Hematopoietic multipotent progenitor cell treated with erythropoietin and hydrocortisone succinate and interleukin-3 and kit ligand, for 6 days (in vitro differentiated cells): ENCODE measurements at regions not wholly inside any gene's neighbourhood (a gene's known extent, or its start where the extent isn't known, plus 50 kb on each side); places are given as distances from the start of the nearest gene placed in this dataset.
A peak's percentile ranks its signal among the peaks of the same experiment; 100 is the strongest.

Experiments
- DNase-seq: peaks from one replicate; pipeline ENCODE4 v3.0.0-alpha.2; 2015

DNA sequence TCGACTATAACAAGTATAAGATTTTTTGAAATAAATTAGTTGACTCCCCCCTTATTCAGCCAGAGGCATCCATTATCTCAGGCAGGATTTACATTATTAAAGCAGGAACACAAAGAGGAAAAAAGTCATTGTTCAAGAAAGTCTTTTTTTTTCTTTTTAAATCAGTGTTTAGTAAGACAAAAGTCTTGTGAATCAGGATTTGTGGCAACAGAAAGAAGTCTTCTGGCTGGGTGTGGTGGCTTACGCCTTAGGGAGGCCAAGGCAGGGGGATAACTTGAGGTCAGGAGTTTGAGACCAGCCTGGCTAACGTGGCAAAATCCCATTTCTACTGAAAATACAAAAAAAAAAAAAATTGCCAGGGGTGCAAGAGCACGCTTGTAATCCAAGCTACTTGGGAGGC is 505.5 kb downstream of the LMO4 start:
- no peak for DNase-seq

DNA sequence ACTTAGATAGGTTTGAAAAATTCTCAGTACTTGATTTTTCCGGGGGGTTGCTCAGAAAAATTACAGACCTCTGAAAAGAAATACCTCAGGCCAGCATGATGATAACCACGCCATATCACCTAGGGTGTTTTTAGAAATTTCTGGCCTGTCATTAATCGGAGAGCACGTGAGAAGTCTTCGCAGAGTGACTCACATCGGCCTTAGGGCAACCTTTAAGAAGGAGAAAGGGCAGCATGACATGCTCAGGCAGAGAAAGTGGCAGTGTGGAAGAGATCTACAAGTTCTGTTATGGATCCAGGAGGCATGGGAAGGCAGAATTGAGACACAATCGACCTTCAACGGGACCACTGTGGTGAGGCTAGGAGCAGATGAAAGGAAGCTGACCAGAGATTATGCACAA is 506.3 kb downstream of the LMO4 start:
- DNase-seq: no peak

DNA sequence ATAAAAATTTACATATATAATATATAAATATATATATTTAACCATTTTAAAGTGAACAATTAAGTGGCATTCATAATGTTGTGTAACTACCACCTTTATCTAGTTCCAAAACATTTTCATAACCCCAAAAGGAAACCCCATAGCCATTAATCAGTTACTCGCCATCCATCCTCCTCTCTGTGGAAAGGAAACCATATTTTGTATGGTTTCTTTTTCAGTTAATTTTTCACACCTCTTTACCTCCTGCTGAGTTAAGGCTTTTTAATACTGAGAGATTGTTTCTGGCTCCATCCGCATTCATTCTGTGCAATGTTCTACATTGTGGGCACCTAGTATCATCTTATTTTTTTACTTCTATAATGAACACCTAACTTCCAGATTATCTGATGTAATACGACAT is 512.1 kb downstream of the LMO4 start:
- peak; percentile 32 for DNase-seq

DNA sequence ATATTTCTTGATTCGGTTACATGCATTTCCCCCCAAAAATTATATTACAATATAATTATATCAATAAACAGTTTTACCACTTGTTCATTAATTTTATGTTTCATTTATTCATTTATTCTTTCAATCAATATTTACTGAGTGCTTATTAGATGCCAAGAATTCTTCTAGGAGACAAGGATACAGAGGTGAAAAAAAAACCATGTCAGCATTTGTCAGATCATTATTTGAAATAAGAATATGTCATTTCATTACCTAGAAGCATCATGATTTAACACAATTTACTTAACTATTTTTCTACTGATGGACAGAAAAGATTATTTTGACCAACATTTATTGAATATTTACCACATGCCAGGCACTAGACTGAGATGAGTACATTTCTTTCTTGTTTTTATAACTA is 512.7 kb downstream of the LMO4 start:
- no peak for DNase-seq

DNA sequence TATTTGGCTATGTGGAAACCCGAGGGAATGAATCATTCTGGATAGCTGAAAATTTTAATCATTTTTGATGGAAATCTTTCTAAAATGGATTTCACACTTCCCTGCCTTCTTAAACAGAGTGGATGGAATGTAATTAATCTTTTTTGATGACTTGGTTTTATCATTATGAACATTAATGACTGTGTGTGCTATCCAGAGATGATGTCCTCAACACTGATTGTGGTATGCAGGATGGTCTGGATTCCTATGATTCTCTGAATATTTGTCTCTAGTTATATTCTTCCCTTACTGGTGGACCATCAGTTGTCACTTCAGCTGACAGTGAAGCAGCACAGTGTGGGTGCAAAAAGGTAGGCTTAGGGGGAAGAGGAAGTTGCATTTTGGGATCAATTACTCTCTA is 513.5 kb downstream of the LMO4 start:
- no peak for DNase-seq

DNA sequence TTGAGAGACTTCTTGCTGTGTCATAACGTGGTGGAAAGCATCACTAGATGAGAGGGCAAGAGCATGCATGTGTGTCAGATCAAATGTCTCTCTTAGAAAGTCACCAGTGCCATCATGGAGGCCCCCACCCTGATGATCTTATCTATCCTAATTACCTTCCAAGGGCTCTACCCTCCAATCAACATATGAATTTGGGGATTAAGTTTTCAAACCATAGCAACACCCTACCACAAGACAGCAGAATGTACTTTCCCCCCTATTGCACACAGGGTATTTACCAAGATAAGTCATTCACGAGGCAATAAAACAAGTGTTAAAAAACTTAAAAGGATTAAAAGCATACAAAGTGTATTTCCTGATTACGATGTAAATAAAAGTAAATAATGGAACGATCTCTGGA is 515.6 kb downstream of the LMO4 start:
- DNase-seq: no peak

DNA sequence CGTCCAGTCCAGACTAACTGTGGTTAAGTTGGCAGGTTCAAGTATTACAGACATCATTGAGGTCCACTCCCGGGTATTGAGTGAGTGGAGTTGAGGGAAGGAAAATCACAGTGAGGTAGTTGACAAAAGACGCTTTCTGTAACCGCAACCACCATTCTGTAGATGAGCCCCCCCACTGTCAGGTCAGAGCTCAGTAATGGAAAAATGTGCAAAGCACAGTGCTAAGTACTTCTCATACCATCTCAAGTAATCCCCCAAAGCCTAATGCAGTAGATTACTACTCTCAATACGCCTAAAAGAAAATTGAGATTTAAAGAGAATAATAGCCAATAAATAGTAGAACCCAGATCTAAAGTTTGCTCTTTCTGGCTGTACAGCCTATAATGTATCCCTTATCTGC is 522.8 kb downstream of the LMO4 start:
- DNase-seq: no peak

DNA sequence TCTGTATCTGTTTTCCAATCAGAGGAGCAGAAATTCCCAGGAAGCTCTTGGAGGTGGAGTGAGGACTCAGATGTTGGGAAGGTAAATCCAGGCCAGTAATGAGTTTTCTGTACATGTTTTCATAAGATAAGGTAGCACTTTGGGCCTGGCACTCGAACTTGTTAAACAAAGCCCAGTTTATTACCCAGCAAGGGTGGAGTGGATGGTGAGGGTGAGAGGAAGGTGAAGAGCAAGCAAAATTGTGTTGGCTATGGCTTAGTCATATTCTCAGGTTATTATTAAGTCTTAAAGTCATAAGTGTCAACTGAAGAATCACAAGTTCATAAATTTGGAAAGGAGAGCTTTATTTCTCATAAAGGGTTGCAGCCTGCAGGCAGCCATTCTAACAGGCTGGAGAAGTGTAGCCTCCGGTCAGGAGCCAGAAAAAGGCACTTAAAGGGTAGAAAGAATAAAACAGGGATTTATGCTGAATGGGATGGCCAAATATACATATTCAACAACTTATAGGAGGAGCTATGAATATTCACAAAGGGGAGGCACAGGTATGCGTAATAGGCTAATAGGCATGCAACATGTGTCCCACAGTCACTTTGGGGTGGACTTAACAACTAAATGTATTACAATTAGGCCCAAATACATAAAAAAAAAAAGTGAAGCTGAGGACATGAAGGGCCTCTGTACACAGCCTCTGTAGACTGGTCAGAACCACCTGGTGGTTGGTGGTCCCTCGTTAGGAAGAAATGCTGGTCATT is 523.9 kb downstream of the LMO4 start:
- DNase-seq: no peak

DNA sequence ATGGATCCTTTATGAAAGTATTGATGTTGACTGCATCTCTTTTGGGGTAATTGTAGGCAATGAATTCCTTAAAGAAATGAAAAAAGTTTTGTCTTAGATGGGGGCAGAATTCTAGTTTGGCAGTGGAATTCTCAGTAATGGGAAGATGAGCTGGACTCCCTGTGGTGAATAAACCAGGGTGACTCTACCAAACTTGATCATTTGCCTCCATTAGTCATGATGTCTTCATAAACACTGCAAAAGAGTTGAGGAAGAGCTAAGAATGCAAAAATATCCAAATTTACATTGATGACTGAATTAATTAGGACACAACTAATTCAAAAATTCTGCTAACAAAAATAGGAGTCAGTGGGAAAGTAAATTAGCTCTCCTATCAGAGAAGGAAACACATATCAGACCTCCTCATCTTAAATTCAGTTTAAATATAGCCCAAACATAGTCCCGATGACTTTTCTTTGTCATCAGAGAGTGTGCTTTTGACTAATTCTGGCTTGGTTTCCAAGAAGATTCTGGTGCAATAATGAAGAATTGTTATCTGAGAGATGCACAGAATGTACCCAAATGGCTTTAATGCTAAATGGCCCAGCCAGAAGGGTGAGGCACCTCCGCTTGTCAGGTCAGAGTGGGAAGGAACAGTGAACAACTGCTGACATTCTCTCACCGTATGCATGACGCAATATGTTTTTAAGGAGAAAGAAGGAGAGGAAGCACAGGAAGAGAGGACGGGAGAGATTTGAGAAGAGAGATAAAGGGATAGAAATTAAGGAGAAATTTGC is 525.1 kb downstream of the LMO4 start:
- peak; percentile 7 for DNase-seq

DNA sequence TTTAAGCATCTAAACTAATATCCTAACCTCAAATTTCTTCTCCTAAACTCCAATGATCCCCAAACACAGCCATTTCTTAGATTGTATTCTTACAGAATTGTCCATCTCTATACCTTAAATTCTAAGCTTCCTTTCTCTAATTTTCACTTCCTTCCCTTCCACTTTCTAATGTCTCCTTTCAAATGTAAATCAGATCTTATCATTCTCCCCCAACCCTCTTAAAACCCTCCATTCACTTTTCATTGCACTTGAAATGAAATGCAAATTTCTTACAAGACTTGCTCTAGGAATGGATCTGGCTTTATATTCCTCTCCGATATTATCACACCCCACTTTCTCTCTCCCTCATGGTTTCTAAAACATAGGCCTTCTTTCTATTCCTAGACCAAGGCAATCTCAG is 534.6 kb downstream of the LMO4 start:
- DNase-seq: no peak

DNA sequence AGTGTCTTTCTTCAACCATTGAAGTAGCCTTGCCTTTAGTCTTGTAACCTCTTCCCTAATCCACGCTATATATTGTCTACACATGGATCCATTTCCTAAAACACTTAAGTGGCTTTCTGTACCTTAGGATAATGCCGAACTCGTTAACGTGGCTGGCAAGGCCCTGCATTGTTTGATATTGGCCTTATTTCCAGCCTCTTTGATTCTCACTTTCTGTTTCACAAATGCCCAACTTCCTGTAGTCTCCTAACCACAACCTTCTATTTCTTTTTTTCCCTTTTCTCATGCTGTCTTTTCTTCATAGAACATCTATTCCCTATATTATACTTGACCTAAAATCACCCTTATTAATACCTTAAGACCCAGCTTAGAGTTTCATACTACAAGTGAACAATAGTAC is 536.0 kb downstream of the LMO4 start:
- no peak for DNase-seq

DNA sequence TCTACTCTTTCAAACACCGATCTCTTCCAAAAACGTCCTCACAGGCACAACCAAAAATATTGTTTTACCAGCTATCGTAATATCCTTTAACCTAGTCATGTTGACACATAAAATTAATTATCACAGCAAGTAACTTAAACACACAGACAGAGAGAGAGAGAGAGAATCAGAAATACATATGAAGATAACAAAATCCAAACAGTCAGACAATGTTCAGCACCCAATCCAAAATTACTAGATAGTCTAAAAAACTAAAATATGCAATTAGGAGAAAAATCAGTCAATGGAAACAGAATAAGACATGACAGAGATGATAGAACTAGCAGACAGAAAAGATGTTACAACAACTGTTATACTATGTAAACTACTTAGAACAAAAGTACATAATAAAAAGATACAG is 537.7 kb downstream of the LMO4 start:
- no peak for DNase-seq

DNA sequence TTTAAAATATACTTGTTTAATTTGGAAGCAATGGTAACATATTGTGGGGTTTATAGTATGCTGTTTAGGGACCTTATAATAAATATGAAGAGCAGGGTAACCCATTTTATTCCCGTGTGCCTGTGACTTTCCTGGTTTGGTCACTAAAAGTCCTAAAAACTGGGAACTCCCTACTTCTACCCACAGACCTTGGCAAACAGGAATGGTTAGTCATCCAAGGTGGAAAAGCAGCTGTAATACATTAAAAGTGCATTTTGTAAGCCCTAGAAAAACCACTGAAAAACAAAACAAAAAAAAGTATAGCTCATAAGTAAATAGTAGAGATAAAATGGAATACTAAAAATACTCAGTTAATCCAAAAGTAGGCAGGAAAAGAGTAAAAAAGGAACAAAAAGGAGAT is 538.9 kb downstream of the LMO4 start:
- DNase-seq: no peak

DNA sequence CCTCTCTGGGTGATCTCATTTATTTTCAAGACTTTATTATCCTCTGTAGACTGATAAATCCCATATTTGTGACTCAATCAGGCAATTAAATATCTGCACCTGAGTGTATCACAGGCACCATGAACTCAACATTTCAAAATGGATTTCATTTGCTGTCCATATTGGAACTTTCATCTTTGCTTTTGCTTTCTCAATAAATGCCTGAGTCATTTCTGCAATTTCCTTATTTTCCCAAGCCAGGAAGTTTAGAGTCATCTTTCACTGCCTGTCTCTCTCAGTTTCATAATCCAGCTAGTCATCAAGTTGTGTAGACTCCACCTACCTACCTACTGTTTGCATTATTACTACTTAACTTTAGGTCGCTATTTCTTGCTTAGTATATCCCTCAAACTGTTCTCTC is 540.9 kb downstream of the LMO4 start:
- peak; percentile 38 for DNase-seq

DNA sequence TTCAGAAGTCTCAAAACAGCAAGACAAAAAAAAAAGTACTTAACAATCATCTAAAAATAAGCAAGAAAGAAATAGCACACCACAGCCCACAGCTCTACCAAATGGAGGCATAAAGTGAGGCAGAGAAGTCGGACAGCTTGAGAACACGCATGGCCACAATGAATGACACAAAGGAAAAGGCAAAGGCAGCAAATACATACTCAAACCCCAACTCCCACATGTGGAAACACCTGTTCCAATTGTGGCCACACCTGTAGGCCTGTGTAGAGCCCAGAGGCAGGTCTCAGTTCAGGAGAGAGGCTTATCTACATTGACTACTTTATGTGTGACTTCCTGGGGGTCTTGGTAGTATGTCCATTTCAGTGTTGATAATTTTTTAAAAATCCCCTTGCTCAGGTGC is 543.5 kb downstream of the LMO4 start:
- DNase-seq: no peak

DNA sequence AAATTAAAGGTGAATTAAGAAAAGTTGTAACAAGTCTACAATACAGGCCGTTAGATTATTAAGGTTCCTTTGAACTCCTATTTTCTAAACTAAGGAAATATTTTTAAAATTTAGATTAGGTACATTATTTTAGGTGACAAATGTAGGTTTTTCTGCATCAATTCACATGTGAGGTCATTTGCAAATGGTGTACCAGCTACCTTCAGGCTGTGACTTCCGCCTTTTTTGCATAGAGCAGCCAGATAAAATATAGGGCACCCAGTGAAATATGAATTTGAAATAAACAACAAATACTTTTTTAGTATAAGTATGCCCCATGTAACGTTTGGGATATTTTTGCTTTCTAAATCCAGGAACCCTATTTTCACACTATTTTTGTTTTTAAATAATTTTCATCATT is 544.0 kb downstream of the LMO4 start:
- no peak for DNase-seq

DNA sequence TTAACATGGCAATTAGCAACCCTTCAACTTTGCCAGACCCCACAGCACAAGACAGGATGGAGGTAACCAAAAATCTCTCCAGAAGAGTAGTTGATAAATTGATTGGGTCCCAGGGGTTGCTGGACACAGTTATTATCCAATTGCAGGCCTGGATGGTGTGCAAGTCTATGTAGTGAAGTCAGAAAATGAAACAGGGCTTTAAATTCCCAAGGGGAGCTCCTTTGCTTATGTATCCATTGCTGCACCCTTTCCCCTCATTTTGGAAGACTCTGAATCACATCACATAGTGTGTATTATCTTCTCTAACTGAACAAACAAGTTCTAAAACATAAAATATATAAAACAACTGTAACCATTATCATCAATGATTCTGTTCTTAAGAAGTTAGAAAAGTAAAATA is 550.2 kb downstream of the LMO4 start:
- DNase-seq: no peak

DNA sequence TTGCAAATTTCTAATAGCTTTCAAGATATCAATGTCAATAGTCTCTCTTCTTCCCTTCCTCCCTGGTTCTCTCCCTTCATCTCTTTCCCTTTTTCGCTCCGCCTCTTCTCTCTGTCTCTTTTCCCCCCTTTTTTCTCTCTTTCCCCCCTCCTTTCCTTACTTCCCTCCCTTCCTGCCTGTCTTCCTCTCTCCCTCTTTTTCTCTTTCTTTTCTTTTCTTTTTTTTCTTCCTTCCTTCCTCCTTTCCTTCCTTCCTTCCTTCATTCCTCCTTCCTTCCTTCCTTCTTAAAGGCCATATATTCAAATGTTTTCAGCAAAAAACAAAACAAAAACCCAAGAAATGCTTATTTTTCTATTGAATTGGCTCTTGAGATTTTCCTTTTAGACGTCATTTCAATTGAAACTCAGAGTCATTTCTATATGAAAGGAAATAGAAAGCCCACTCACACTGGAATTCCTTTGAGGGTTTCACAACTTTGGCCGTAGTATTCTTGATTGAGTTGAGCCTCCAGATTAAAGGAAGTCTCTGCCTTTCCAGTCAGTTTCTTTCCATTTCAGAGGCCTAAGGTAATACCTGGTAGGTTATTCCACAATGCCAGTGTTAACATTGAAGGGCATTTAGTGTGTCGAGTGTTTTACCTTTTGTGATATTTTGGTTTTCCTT is 551.5 kb downstream of the LMO4 start:
- no peak for DNase-seq

DNA sequence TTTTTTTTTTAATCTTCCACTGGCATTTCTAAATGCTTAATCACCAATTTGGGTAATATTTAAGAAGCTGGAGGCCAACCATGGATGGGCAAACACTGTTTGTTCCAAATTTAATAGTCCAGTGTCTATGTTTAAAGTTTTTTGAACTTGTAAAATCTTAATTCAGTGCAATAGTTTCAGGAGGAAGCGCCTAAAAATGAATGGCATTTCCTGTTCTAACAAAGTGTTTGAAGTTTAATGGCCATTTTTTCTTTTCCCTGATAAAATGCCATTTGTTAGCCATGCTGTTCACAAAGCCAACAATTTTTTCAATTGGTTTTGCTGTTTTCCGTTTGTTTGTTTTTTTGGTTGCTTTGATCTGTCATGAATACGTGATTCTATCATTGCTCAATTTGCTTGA is 552.1 kb downstream of the LMO4 start:
- DNase-seq: no peak

DNA sequence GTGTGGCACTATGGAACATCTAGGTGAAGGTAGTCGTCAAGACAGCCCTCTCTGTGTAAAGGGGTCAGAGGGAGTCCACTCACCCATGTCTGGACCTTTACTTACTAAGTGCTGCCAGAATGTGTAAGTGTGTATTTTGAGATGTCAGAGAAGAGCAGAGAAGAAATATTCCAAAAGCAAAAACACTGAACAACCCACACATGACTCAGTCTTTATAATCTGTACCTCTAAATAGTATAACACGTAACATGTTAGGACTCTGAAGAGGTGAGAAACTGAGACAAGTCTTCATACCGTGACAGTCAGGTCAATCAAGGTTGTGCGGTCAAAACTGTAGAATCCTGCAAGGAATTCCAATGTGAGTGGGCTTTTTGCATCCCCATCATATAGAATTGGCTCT is 555.2 kb downstream of the LMO4 start:
- no peak for DNase-seq

DNA sequence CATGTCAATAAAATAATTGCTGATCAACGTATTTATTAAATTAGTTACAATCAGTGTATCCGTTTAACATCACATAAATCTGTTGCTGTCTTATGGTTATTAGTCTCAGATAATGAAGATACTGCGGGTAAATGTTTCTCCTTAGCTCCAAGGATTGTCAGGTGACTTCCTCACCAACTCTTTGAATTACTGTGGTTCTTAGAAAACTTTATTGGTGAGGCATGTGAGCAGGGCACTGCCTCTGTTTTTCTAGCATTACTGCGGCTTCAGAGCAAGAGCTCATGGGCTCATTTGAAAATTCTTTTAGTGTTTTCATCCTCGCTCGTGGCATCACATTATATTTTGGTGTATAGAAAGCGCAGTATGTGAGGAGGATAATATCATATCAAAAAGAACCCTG is 555.9 kb downstream of the LMO4 start:
- no peak for DNase-seq

DNA sequence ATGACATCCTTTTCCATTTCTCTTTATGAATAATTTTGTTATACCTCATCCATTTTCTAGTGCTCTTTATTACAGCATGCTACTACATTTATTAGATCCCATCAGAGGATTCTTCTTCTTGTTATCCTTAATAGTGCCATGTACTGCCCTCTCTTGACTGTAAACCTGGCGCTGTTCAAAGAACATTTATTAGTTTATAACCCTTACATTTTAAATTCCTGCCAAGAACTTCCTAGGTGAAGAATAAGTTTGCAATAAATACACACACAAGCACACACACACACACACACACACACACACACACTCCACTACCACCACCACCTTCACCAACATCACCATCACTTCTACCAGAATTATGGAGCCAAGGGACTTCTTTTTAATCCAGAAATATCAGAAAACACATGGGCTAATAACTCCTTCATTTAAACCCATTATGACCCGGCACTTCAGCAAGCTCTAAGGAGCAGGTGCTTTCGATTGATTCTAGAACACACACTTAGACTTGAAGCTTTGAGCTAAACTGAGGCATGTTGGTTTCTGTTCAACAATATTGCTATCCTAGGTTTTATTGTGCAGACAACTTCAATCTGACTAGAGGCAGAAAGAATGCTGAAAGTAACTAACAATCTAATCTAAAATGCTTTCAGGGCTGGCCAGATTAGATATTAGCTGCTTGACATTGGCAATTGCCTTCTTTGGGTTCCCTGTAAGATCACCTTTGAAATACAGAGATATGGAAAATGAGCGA is 556.8 kb downstream of the LMO4 start:
- no peak for DNase-seq

DNA sequence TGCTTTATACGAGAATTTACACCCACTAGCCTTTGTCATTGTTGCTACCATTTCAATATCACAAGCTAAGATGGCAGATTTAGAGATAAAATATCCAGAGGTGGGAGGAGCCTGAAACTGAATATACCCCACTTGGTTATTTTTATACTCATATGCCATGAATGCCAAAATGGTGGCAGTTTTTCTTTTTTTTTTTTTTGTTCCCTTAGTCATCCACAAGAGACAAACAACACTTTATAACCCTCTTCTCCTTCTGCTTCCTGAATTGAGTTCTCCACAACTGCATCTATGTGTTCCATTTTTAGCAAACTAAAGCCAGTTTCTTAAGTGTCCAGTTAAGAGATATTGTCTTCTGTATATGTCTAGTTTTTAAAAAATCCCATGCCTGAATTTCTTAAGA is 558.4 kb downstream of the LMO4 start:
- DNase-seq: no peak

DNA sequence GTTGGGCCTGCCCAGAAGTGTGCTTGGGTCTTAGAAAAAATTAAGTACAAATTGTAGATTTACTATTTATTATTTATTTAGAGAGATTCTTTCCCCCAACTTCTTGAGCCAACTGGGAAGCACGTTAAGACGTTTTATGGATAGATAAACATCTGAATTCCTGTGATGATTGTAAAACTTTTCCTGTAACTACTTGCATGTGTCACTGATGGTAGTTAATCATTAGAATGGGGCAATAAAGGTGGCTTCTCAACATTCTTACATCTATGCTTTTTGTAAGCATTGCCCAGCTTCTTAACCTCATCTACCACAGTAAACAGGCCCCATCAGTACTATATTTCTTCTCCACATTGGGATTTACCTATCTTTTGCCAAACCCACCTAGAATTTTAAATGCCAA is 559.8 kb downstream of the LMO4 start:
- DNase-seq: no peak
